Astrocyte of the cerebellum (primary cell): ENCODE measurements at regions not wholly inside any gene's neighbourhood (a gene's known extent, or its start where the extent isn't known, plus 50 kb on each side); places are given as distances from the start of the nearest gene placed in this dataset.
A peak's percentile ranks its signal among the peaks of the same experiment; 100 is the strongest.

ENCODE experiments used
- DNase-seq: peaks from one replicate; pipeline ENCODE4 v3.0.0-alpha.2; 2011; ENCODE audit warnings: low read depth
- H3K4me3 ChIP-seq: 2 replicates; pipeline ENCODE4 v1.5.1; 2011; ENCODE audit warnings: mild to moderate bottlenecking, low read depth, low read length, moderate library complexity
- in situ Hi-C: cut with HindIII; loops from 2 replicates; pipeline ENCODE4 v1.10.0; 2017; ENCODE audit warnings: low sequenced_read_pairs
- TF ChIP-seq, protein P1 (sequence below): IDR thresholded peaks from 2 replicates; pipeline ENCODE4 v1.5.1; 2012; ENCODE audit warnings: low read length, low read depth, moderate library complexity, mild to moderate bottlenecking; ENCODE audit errors: missing control alignments

DNA sequence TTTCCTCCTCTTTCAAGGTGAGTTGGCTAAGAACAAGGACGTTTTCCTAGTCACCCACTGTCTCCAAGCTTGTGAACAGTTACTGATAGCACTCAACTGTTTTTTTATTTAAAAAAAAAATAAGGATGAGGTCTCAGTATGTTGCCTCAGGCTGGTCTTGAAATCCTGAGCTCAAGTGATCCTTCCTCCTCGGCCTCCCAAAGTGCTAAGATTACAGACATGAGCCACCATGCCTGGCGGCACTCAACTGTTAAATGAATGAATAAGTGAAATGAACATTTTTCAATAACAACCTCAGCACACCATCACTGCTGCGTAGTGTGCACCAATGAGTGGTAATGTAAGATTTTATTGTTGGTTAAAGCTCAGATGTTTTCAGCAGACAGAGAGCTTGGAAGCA lies 214.1 kb upstream of the NRIP1 start:
- in situ Hi-C loops: loop anchor here (5.0 kb wide), 1 partner anchor 78 kb away; no protein-coding TSS in a partner anchor
- no peak overlapping the region for H3K4me3 ChIP-seq
- TF ChIP-seq, protein P1, sequence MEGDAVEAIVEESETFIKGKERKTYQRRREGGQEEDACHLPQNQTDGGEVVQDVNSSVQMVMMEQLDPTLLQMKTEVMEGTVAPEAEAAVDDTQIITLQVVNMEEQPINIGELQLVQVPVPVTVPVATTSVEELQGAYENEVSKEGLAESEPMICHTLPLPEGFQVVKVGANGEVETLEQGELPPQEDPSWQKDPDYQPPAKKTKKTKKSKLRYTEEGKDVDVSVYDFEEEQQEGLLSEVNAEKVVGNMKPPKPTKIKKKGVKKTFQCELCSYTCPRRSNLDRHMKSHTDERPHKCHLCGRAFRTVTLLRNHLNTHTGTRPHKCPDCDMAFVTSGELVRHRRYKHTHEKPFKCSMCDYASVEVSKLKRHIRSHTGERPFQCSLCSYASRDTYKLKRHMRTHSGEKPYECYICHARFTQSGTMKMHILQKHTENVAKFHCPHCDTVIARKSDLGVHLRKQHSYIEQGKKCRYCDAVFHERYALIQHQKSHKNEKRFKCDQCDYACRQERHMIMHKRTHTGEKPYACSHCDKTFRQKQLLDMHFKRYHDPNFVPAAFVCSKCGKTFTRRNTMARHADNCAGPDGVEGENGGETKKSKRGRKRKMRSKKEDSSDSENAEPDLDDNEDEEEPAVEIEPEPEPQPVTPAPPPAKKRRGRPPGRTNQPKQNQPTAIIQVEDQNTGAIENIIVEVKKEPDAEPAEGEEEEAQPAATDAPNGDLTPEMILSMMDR: no peak
- no peak for DNase-seq

DNA sequence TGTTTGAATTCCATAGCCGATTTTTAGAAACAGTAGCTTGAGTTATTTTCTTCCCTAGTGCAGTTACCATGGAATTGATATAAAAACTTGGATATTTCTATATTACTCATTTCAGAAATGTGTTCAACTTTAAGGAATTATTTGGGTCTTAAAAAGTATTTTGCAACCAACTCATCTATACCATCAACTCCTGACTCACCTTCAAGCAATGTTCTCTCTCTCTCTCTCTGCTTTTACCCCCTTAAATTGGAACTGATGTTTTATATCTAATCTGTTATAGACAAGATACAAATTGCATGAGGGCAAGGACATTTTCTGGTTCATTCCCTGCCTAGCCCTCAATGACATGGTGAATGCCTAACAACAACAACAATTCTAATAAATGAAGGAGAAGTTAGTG lies 214.7 kb upstream of the NRIP1 start:
- no peak overlapping the region for H3K4me3 ChIP-seq
- in situ Hi-C loops: loop anchor here (5.0 kb wide), 1 partner anchor 78 kb away; no protein-coding TSS in a partner anchor
- no peak for DNase-seq
- TF ChIP-seq, protein P1: no peak

DNA sequence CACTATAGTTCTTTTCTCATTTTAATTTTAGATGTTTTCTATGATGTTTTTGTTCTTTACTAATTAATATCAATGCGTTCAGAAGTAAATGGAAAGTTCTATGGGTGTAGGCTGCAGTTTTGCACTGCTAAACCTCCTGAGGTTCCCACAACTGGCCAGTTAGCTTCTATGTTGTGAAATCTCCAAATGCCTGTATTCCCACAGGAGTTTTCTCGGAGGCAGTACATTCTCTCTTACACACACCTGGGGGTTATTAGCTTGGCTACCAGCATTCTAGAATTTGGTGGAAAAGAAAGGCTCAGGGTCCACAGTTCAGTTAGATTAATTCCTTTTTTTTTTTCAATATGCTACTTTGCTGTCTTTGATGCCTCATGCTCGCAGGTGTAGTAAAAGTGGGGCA lies 216.9 kb upstream of the NRIP1 start:
- H3K4me3 ChIP-seq: no peak overlapping the region
- in situ Hi-C loops: no loop called here
- no peak for DNase-seq
- TF ChIP-seq, protein P1: no peak

DNA sequence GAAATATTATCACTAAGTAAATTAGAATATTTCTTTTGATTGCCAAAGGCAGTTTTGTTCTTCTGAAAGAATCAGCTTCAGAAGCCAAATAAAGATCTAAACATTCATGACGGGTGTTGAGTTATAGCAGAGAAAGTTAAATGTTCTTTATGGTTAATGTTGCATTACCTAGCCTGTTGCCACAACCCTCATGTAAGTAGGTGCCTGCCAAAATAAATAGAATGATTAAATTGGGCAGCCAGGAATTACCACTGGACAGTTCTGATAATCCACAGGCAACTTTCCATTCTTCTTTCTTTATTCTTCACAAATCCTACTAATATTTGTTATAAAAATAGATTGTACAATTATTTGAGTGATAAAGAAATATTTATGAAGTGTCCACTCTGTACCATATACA lies 217.9 kb upstream of the NRIP1 start:
- H3K4me3 ChIP-seq: no peak overlapping the region
- TF ChIP-seq, protein P1: no peak
- peak; percentile 11 for DNase-seq
- in situ Hi-C loops: no loop called here

DNA sequence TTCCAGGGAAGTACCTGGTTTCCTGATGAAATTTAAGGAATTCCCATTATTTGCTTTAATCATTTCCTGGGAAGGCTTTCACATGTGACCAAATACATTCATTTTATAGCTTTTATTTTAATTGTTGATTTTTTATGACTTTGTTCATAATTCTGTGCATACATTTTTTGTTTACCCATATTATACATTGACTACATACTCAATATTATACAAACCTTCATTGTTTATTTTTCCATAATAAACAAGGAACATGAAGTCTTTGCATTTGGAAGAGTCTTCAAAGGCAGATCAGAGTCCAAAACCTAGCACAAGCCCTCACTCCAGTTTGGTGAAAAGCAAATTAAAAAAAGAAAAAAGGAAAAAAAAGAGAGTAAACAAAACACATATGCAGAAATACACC lies 218.3 kb upstream of the NRIP1 start:
- in situ Hi-C loops: no loop called here
- TF ChIP-seq, protein P1: no peak
- no peak overlapping the region for H3K4me3 ChIP-seq
- DNase-seq: no peak

DNA sequence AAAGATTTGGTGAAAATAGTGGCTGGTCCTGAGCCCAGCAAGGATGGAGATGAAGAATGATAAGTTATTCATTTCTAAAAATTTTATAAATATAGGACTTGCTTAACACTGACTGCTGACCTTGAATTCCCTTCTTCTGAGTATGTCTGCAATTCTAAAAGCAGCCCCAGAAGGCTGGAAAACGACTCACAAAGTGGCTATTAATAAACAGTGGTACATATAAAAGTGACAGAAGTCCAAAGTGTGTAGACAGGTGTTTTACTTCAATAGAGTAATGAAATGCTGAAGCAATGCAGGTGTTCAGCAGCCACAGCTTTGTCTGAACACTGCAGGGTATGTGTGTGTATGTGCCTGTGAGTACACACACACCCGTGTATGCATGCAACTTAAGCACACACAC lies 219.0 kb upstream of the NRIP1 start:
- TF ChIP-seq, protein P1: no peak
- no peak overlapping the region for H3K4me3 ChIP-seq
- in situ Hi-C loops: no loop called here
- no peak for DNase-seq

DNA sequence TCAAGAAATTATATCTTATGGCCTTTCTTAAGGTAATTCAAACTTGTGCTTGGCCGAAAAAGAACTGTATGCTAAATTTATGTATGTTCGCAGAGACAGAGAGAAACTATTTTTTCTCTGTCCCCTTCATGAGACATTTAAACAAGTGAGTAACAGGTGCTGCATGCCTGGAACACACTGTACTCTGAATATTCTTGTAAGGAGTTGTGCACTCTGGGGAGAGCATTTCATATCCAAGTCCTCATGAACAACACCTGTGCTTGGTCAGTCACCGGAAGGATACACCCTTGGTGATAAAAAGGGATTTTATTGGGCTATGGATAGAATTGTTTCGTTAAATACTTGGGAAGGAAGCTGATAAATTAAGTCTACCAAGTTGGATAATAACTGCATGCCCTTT lies 220.8 kb upstream of the NRIP1 start:
- TF ChIP-seq, protein P1: no peak
- H3K4me3 ChIP-seq: no peak overlapping the region
- DNase-seq: no peak
- in situ Hi-C loops: no loop called here
